ENCODE measurements at regions not wholly inside any gene's neighbourhood (a gene's known extent, or its start where the extent isn't known, plus 50 kb on each side); places are given as distances from the start of the nearest gene placed in this dataset.
"Not testable (repeated sequence)": the region's sequence is repeated elsewhere in the genome, so short reads cannot be mapped to it uniquely, and the experiment has no call there.

- Histone ChIP-seq H3K36me3 (no peaks in the 10 kb centered on the region), H3K27me3 (no peaks in the 10 kb centered on the region), H3K9me3 (no peaks in the 10 kb centered on the region), H3K4me1 (no peaks in the 10 kb centered on the region), H3K27ac (no peak overlapping the region), H3K4me3 (no peak overlapping the region), H3K9ac (ENCODE audit: low read depth in 2 of 2, low read length in 2 of 2) (no peak overlapping the region)
- TF ChIP-seq CTCF (IDR thresholded peaks at IDR 0.05), result no peak
- intact Hi-C loops (cut with DNase I), result no loop called here
- no peak for DNase-seq
These were observed 236.9 kb upstream of the IL12A start for GRCh38 chr3:159751752-159752151.

GRCh38 chr3:159756279-159757207 is 232.1 kb upstream of the IL12A start:
- H3K4me3 ChIP-seq; H3K36me3 ChIP-seq; intact Hi-C loops (cut with DNase I); DNase-seq; H3K27me3 ChIP-seq; H3K27ac ChIP-seq; H3K9me3 ChIP-seq; H3K9ac ChIP-seq (ENCODE audit: low read depth in 2 of 2, low read length in 2 of 2); H3K4me1 ChIP-seq: not testable (repeated sequence)

- no peak overlapping the region for H3K27ac ChIP-seq
- no peaks in the 10 kb centered on the region for H3K4me1 ChIP-seq
- no peak overlapping the region for H3K4me3 ChIP-seq
- H3K9ac ChIP-seq (ENCODE audit: low read depth in 2 of 2, low read length in 2 of 2), result no peak overlapping the region
- H3K36me3 ChIP-seq, result no peaks in the 10 kb centered on the region
- no peaks in the 10 kb centered on the region for H3K27me3 ChIP-seq
- DNase-seq, result no peak
- no peaks in the 10 kb centered on the region for H3K9me3 ChIP-seq
- no peak for TF ChIP-seq CTCF (IDR thresholded peaks at IDR 0.05)
- intact Hi-C loops (cut with DNase I), result no loop called here
These were observed 231.1 kb upstream of the IL12A start for GRCh38 chr3:159757341-159758060.

GRCh38 chr3:159760046-159760445 is 228.6 kb upstream of the IL12A start:
- intact Hi-C loops (cut with DNase I), result loop anchor here (5.0 kb wide), 1 partner anchor 42 kb away; no protein-coding TSS in a partner anchor
- Histone ChIP-seq H3K9ac (ENCODE audit: low read depth in 2 of 2, low read length in 2 of 2) (no peak overlapping the region), H3K4me3 (no peak overlapping the region), H3K36me3 (no peaks in the 10 kb centered on the region), H3K27me3 (peaks cover 6% of the 10 kb centered on the region), H3K4me1 (peaks cover 3% of the 10 kb centered on the region), H3K9me3 (no peaks in the 10 kb centered on the region), H3K27ac (no peak overlapping the region)
- TF ChIP-seq CTCF (IDR thresholded peaks at IDR 0.05), result no peak
- DNase-seq, result no peak

GRCh38 chr3:159761369-159761768 is 227.3 kb upstream of the IL12A start:
- Histone ChIP-seq H3K27me3 (peaks cover 7% of the 10 kb centered on the region), H3K9me3 (no peaks in the 10 kb centered on the region), H3K36me3 (no peaks in the 10 kb centered on the region), H3K4me3 (no peak overlapping the region), H3K9ac (ENCODE audit: low read depth in 2 of 2, low read length in 2 of 2) (no peak overlapping the region), H3K27ac (no peak overlapping the region), H3K4me1 (peaks cover 4% of the 10 kb centered on the region)
- DNase-seq, result no peak
- intact Hi-C loops (cut with DNase I), result loop anchor here (5.0 kb wide), 1 partner anchor 41 kb away; no protein-coding TSS in a partner anchor
- TF ChIP-seq CTCF (IDR thresholded peaks at IDR 0.05), result no peak

Measured in colonic mucosa (tissue), 4 donors.